Left ventricle myocardium inferior (tissue), 1 donor: ENCODE measurements at regions not wholly inside any gene's neighbourhood (a gene's known extent, or its start where the extent isn't known, plus 50 kb on each side); places are given as distances from the start of the nearest gene placed in this dataset.

ENCODE experiments used
- DNase-seq: peaks from one replicate; pipeline ENCODE4 v3.0.0-alpha.2; 2020
- H3K27ac ChIP-seq: fragments of 200-600 bp; replicated peaks from 2 replicates; pipeline ENCODE4 v1.8.0; 2021
- H3K27me3 ChIP-seq: fragments of 200-600 bp; 2 replicates; pipeline ENCODE4 v1.8.0; 2021; ENCODE audit warnings: low read depth
- H3K36me3 ChIP-seq: fragments of 200-600 bp; 2 replicates; pipeline ENCODE4 v1.8.0; 2021
- H3K4me1 ChIP-seq: fragments of 200-600 bp; 2 replicates; pipeline ENCODE4 v1.8.0; 2021
- H3K4me3 ChIP-seq: fragments of 200-600 bp; 2 replicates; pipeline ENCODE4 v1.8.0; 2021; ENCODE audit warnings: mild to moderate bottlenecking, moderate library complexity
- H3K9me3 ChIP-seq: fragments of 200-600 bp; replicated peaks from 2 replicates; pipeline ENCODE4 v1.8.0; 2021
- intact Hi-C: fragments of 100-400 bp; cut with micrococcal nuclease; formaldehyde crosslinking; loops from one replicate; pipeline ENCODE4 v1.11.0; 2022
- TF ChIP-seq, protein P1 (sequence below): fragments of 200-600 bp; IDR thresholded peaks from 2 replicates; pipeline ENCODE4 v1.8.0; 2021; ENCODE audit warnings: antibody characterized with exemption, mild to moderate bottlenecking, borderline replicate concordance
- donor health status: DM: no; HTN: yes; CAD: no; lungs with severe emphysema.

DNA sequence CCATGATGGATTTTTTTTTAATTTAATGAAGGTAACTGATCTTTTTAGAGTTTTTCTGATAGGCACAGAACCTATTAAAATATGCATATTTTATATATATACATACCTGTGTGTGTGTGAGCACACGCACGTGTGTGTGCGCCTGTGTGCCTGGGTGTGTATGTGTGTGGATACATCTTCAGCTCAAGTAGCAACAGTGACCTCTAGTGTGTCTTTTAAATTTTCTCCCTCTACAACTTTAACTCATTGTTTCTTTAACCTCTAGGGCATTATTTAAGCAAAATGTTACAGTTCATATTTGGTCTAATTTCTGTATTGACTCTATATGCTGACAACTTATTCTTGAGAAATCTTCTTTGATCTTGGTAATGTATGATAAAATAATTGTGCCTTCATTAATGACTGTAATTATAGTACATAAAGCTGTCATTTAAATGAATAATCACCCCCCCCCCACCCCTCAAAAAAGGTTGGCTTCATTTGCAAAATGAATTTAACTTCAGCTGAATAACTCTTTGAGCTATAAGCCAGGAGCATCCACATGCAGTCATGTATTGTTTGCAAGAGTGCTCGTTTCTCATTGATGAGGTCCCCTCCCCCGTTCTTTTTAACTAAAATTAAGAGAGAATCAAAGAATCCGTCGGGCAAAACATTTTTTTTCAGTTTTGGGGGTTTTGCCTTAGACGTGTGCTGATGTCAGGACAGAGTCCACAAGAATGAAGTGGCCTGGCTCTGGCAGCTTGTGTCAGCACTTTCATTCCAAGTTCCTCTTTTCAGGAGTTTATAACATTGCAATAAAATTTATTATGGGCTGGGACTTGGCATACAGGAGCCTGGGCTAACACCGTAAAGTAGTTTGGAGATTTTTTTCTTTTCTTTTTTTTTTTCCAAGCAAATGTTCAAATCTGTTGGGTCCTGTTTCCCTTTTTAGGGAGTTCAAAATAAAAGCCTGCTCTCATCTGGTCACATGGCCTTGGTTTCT is 80.0 kb downstream of the ETAA1 start:
- DNase-seq: no peak
- Histone ChIP-seq H3K9me3 (no peaks in the 10 kb centered on the region), H3K4me3 (no peak overlapping the region), H3K36me3 (no peaks in the 10 kb centered on the region), H3K27ac (no peak overlapping the region), H3K27me3 (no peaks in the 10 kb centered on the region), H3K4me1 (no peaks in the 10 kb centered on the region)
- TF ChIP-seq, protein P1, sequence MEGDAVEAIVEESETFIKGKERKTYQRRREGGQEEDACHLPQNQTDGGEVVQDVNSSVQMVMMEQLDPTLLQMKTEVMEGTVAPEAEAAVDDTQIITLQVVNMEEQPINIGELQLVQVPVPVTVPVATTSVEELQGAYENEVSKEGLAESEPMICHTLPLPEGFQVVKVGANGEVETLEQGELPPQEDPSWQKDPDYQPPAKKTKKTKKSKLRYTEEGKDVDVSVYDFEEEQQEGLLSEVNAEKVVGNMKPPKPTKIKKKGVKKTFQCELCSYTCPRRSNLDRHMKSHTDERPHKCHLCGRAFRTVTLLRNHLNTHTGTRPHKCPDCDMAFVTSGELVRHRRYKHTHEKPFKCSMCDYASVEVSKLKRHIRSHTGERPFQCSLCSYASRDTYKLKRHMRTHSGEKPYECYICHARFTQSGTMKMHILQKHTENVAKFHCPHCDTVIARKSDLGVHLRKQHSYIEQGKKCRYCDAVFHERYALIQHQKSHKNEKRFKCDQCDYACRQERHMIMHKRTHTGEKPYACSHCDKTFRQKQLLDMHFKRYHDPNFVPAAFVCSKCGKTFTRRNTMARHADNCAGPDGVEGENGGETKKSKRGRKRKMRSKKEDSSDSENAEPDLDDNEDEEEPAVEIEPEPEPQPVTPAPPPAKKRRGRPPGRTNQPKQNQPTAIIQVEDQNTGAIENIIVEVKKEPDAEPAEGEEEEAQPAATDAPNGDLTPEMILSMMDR: peak; percentile 60
- intact Hi-C loops: no loop called here

- DNase-seq: no peak
- H3K36me3 ChIP-seq: no peaks in the 10 kb centered on the region
- no peak overlapping the region for H3K27ac ChIP-seq
- intact Hi-C loops: no loop called here
- no peaks in the 10 kb centered on the region for H3K9me3 ChIP-seq
- TF ChIP-seq, protein P1: no peak
- H3K4me1 ChIP-seq: no peaks in the 10 kb centered on the region
- H3K27me3 ChIP-seq: no peaks in the 10 kb centered on the region
- H3K4me3 ChIP-seq: no peak overlapping the region
Measured at GRCh38 chr2:67479261-67479660, 82.1 kb downstream of the ETAA1 start.

- no peak overlapping the region for H3K4me3 ChIP-seq
- intact Hi-C loops: no loop called here
- no peak overlapping the region for H3K27ac ChIP-seq
- TF ChIP-seq, protein P1: no peak
- no peaks in the 10 kb centered on the region for H3K27me3 ChIP-seq
- H3K4me1 ChIP-seq: peaks cover 16% of the 10 kb centered on the region
- no peaks in the 10 kb centered on the region for H3K36me3 ChIP-seq
- no peaks in the 10 kb centered on the region for H3K9me3 ChIP-seq
- no peak for DNase-seq
Measured at GRCh38 chr2:67485431-67485830, 88.3 kb downstream of the ETAA1 start.

GRCh38 chr2:67486041-67486796 is 89.1 kb downstream of the ETAA1 start:
- TF ChIP-seq, protein P1: no peak
- no peaks in the 10 kb centered on the region for H3K27me3 ChIP-seq
- H3K9me3 ChIP-seq: no peaks in the 10 kb centered on the region
- no peak overlapping the region for H3K4me3 ChIP-seq
- no peaks in the 10 kb centered on the region for H3K36me3 ChIP-seq
- intact Hi-C loops: no loop called here
- H3K27ac ChIP-seq: no peak overlapping the region
- DNase-seq: peak; percentile 24
- H3K4me1 ChIP-seq: peaks cover 16% of the 10 kb centered on the region

DNA sequence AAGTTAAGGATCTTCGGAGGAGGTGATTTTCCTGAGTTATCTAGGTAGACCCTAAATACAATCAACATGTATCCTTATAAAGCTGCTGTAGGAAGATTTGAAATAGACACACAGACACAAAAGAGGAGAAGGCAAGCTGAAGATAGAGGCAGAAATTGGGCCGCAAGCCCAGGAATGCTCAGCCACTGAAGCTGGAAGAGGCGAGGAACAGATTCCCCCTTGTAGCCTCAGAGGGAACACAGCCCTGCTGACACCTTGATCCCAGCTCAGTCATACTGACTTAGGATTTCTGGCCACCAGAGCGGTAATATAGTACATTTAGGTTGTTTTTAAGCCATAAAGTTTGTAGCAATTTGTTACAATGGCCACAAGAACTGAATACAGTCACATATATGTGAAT is 90.9 kb downstream of the ETAA1 start:
- intact Hi-C loops: no loop called here
- DNase-seq: peak; percentile 28
- no peaks in the 10 kb centered on the region for H3K36me3 ChIP-seq

More for the DNA sequence above, 90.9 kb downstream of the ETAA1 start:
- H3K27me3 ChIP-seq: no peaks in the 10 kb centered on the region
- peaks cover 16% of the 10 kb centered on the region for H3K4me1 ChIP-seq
- no peak overlapping the region for H3K4me3 ChIP-seq
- H3K27ac ChIP-seq: no peak overlapping the region
- H3K9me3 ChIP-seq: no peaks in the 10 kb centered on the region
- TF ChIP-seq, protein P1: no peak
